Endothelial cell (in vitro differentiated cells): ENCODE measurements at regions not wholly inside any gene's neighbourhood (a gene's known extent, or its start where the extent isn't known, plus 50 kb on each side); places are given as distances from the start of the nearest gene placed in this dataset.

Experiments
- DNase-seq: peaks from one replicate; pipeline ENCODE4 v3.0.0; 2021; ENCODE audit warnings: low spot score
- H3K27ac Mint-ChIP-seq: one replicate; pipeline ENCODE4 v1.8.0; 2021; ENCODE audit warnings: mixed read lengths, inconsistent platforms; ENCODE audit not compliant: unreplicated experiment
- H3K27me3 Mint-ChIP-seq: one replicate; pipeline ENCODE4 v1.8.0; 2021; ENCODE audit warnings: mild to moderate bottlenecking, moderate library complexity, mixed read lengths, inconsistent platforms; ENCODE audit not compliant: unreplicated experiment
- H3K36me3 Mint-ChIP-seq: one replicate; pipeline ENCODE4 v1.8.0; 2021; ENCODE audit warnings: mild to moderate bottlenecking, low read depth, mixed read lengths, inconsistent platforms; ENCODE audit not compliant: unreplicated experiment
- H3K4me1 Mint-ChIP-seq: one replicate; pipeline ENCODE4 v1.8.0; 2021; ENCODE audit warnings: mild to moderate bottlenecking, mixed read lengths, inconsistent platforms; ENCODE audit not compliant: unreplicated experiment
- H3K4me3 Mint-ChIP-seq: one replicate; pipeline ENCODE4 v1.8.0; 2021; ENCODE audit warnings: mild to moderate bottlenecking, mixed read lengths, inconsistent platforms; ENCODE audit not compliant: unreplicated experiment
- H3K9me3 Mint-ChIP-seq: one replicate; pipeline ENCODE4 v1.8.0; 2021; ENCODE audit warnings: mixed read lengths, inconsistent platforms; ENCODE audit not compliant: unreplicated experiment
- CTCF ChIP-seq: fragments of 200-600 bp; sonication (generic); IDR thresholded peaks from one replicate; pipeline ENCODE4 v1.5.0; 2021; ENCODE audit warnings: antibody characterized with exemption; ENCODE audit not compliant: unreplicated experiment

GRCh38 chr7:46459942-46460341, 538.9 kb upstream of the IGFBP3 start:
- no peak overlapping the region for H3K4me3 Mint-ChIP-seq
- H3K9me3 Mint-ChIP-seq, result peaks cover 15% of the 10 kb centered on the region
- H3K27me3 Mint-ChIP-seq, result peaks cover 4% of the 10 kb centered on the region
- no peaks in the 10 kb centered on the region for H3K36me3 Mint-ChIP-seq
- no peak for TF ChIP-seq CTCF
- H3K27ac Mint-ChIP-seq, result no peak overlapping the region
- DNase-seq, result no peak
- H3K4me1 Mint-ChIP-seq, result no peaks in the 10 kb centered on the region

- no peak for DNase-seq
- no peaks in the 10 kb centered on the region for H3K27me3 Mint-ChIP-seq
- H3K27ac Mint-ChIP-seq, result no peak overlapping the region
- H3K36me3 Mint-ChIP-seq, result no peaks in the 10 kb centered on the region
- H3K4me3 Mint-ChIP-seq, result no peak overlapping the region
- H3K9me3 Mint-ChIP-seq, result no peaks in the 10 kb centered on the region
- H3K4me1 Mint-ChIP-seq, result no peaks in the 10 kb centered on the region
- no peak for TF ChIP-seq CTCF
Measured at GRCh38 chr7:46454816-46455215, 533.7 kb upstream of the IGFBP3 start.

- H3K36me3 Mint-ChIP-seq, result no peaks in the 10 kb centered on the region
- no peaks in the 10 kb centered on the region for H3K4me1 Mint-ChIP-seq
- no peak overlapping the region for H3K4me3 Mint-ChIP-seq
- TF ChIP-seq CTCF, result no peak
- no peak overlapping the region for H3K27ac Mint-ChIP-seq
- DNase-seq, result no peak
- no peaks in the 10 kb centered on the region for H3K27me3 Mint-ChIP-seq
- H3K9me3 Mint-ChIP-seq, result no peaks in the 10 kb centered on the region
Measured at GRCh38 chr7:46452561-46453135, 531.6 kb upstream of the IGFBP3 start.

- Mint-ChIP-seq H3K36me3 (no peaks in the 10 kb centered on the region), H3K9me3 (no peaks in the 10 kb centered on the region), H3K27me3 (no peaks in the 10 kb centered on the region), H3K27ac (no peak overlapping the region), H3K4me3 (no peak overlapping the region), H3K4me1 (no peaks in the 10 kb centered on the region)
- DNase-seq, result no peak
- no peak for TF ChIP-seq CTCF
Measured at GRCh38 chr7:46451846-46452245, 530.8 kb upstream of the IGFBP3 start.

- Mint-ChIP-seq H3K9me3 (no peaks in the 10 kb centered on the region), H3K27ac (no peak overlapping the region)
Measured at GRCh38 chr7:46450886-46451285, 529.8 kb upstream of the IGFBP3 start.

More at GRCh38 chr7:46450886-46451285, 529.8 kb upstream of the IGFBP3 start:
- Mint-ChIP-seq H3K4me3 (no peak overlapping the region), H3K4me1 (no peaks in the 10 kb centered on the region), H3K36me3 (no peaks in the 10 kb centered on the region), H3K27me3 (no peaks in the 10 kb centered on the region)
- no peak for TF ChIP-seq CTCF
- DNase-seq, result no peak
